IMR-90 (cell line): ENCODE measurements at regions not wholly inside any gene's neighbourhood (a gene's known extent, or its start where the extent isn't known, plus 50 kb on each side); places are given as distances from the start of the nearest gene placed in this dataset.

Source experiments
- ATAC-seq: fragments of 200-7000 bp; cut with Tn5 transposase; 2 replicates; pipeline ENCODE4 v1.9.1; 2020; ENCODE audit warnings: low read depth, mild to moderate bottlenecking, moderate library complexity
- BruUV-seq: library from RNA; stranded (reverse); fragments of 400-500 nt; replicated peaks from 2 replicates; lab custom pipeline; 2021; lab: Mats Ljungman, UMichigan
- CTCF ChIA-PET: fragments of 300-600 bp; formaldehyde crosslinking; extraction: SDS; loops from one replicate; lab custom pipeline; 2021; ENCODE audit warnings: antibody characterized with exemption; lab: Yijun Ruan, JAX
- POLR2A ChIA-PET: fragments of 300-600 bp; sonication (Branson Sonifier 250); formaldehyde crosslinking; loops from one replicate; lab custom pipeline; 2022; ENCODE audit warnings: antibody characterized with exemption; ENCODE audit not compliant: unreplicated experiment; lab: Charles Lee
- DNase-seq: peaks from one replicate; pipeline ENCODE4 v3.0.0; 2013
- H2AFZ ChIP-seq: replicated peaks from 2 replicates; pipeline ENCODE3; 2013; ENCODE audit warnings: low read length, mild to moderate bottlenecking; ENCODE audit not compliant: poor library complexity
- H2AK5ac ChIP-seq: 2 replicates; pipeline ENCODE4 v1.6.1; 2013; ENCODE audit warnings: low read depth, low read length, inconsistent platforms
- H2AK9ac ChIP-seq: replicated peaks from 2 replicates; pipeline ENCODE3; 2013; ENCODE audit warnings: mild to moderate bottlenecking, low read depth, low read length, moderate library complexity; ENCODE audit not compliant: poor library complexity
- H2BK120ac ChIP-seq: 2 replicates; pipeline ENCODE4 v1.6.1; 2013; ENCODE audit warnings: low read depth, low read length, inconsistent platforms
- H2BK15ac ChIP-seq: 3 replicates; pipeline ENCODE4 v1.6.1; 2013; ENCODE audit warnings: low read depth, low read length, inconsistent platforms
- H2BK20ac ChIP-seq: 2 replicates; pipeline ENCODE4 v1.6.1; 2013; ENCODE audit warnings: low read depth, mild to moderate bottlenecking, inconsistent platforms, low read length, moderate library complexity
- H2BK5ac ChIP-seq: 2 replicates; pipeline ENCODE4 v1.6.1; 2013; ENCODE audit warnings: mild to moderate bottlenecking, low read depth, low read length, inconsistent platforms; ENCODE audit not compliant: poor library complexity, severe bottlenecking
- H3K14ac ChIP-seq: replicated peaks from 2 replicates; pipeline ENCODE4 v1.6.1; 2013; ENCODE audit warnings: low read depth, low read length, inconsistent platforms
- H3K18ac ChIP-seq: 2 replicates; pipeline ENCODE4 v1.6.1; 2013; ENCODE audit warnings: low read depth, low read length, control low read depth
- H3K23ac ChIP-seq: 2 replicates; pipeline ENCODE4 v1.6.1; 2013; ENCODE audit warnings: low read depth, low read length, inconsistent platforms
- H3K27ac ChIP-seq: 2 replicates; pipeline ENCODE4 v1.5.1; 2013; ENCODE audit warnings: mild to moderate bottlenecking, control low read depth, low read length; ENCODE audit not compliant: insufficient read depth
- H3K27me3 ChIP-seq: 2 replicates; pipeline ENCODE4 v1.6.1; 2013; ENCODE audit warnings: low read length; ENCODE audit not compliant: control insufficient read depth, insufficient read depth
- H3K36me3 ChIP-seq: 2 replicates; pipeline ENCODE4 v1.6.1; 2013; ENCODE audit warnings: low read length, mixed read lengths; ENCODE audit not compliant: control insufficient read depth, insufficient read depth
- H3K4ac ChIP-seq: 2 replicates; pipeline ENCODE4 v1.6.1; 2013; ENCODE audit warnings: low read depth, low read length, inconsistent platforms
- H3K4me1 ChIP-seq: 2 replicates; pipeline ENCODE4 v1.6.1; 2013; ENCODE audit warnings: low read length, mixed read lengths; ENCODE audit not compliant: control insufficient read depth, insufficient read depth
- H3K4me2 ChIP-seq: 2 replicates; pipeline ENCODE4 v1.6.1; 2013; ENCODE audit warnings: low read depth, mild to moderate bottlenecking, control low read depth, low read length, moderate library complexity
- H3K4me3 ChIP-seq: 2 replicates; pipeline ENCODE4 v1.5.1; 2013; ENCODE audit warnings: low read depth, mild to moderate bottlenecking, control low read depth, low read length, moderate library complexity; ENCODE audit not compliant: insufficient read depth
- H3K56ac ChIP-seq: 2 replicates; pipeline ENCODE4 v1.6.1; 2013; ENCODE audit warnings: low read length, inconsistent platforms; ENCODE audit not compliant: insufficient read depth; ENCODE audit errors: extremely low read depth
- H3K79me1 ChIP-seq, 2 experiments: 2 replicates each; pipeline ENCODE4 v1.6.1; 2013; ENCODE audit warnings: low read length in 2 of 2, inconsistent platforms in 1 of 2, low read depth in 1 of 2
- H3K9ac ChIP-seq: 2 replicates; pipeline ENCODE4 v1.6.1; 2013; ENCODE audit warnings: low read depth, low read length, control low read depth
- H3K9me1 ChIP-seq: 2 replicates; pipeline ENCODE4 v1.6.1; 2013; ENCODE audit warnings: low read length, inconsistent platforms; ENCODE audit not compliant: insufficient read depth
- H3K9me3 ChIP-seq: 2 replicates; pipeline ENCODE4 v1.6.1; 2013; ENCODE audit warnings: low read length; ENCODE audit not compliant: control insufficient read depth, insufficient read depth
- H4K20me1 ChIP-seq: 2 replicates; pipeline ENCODE4 v1.6.1; 2013; ENCODE audit warnings: low read length, inconsistent platforms; ENCODE audit not compliant: insufficient read depth
- H4K5ac ChIP-seq: 2 replicates; pipeline ENCODE4 v1.6.1; 2013; ENCODE audit warnings: mild to moderate bottlenecking, low read depth, low read length, control low read depth
- H4K8ac ChIP-seq, 2 experiments: 2 replicates each; pipeline ENCODE4 v1.6.1; 2013; ENCODE audit warnings: low read depth in 2 of 2, low read length in 2 of 2, control low read depth in 1 of 2, inconsistent platforms in 1 of 2
- H4K91ac ChIP-seq: 2 replicates; pipeline ENCODE4 v1.6.1; 2013; ENCODE audit warnings: low read depth, low read length, inconsistent platforms; ENCODE audit not compliant: insufficient read depth
- MAZ ChIP-seq: IDR thresholded peaks from 2 replicates; pipeline ENCODE4 v1.6.1; 2012; ENCODE audit warnings: low read depth, mild to moderate bottlenecking, low read length, improper control_type of control experiment, moderate library complexity, borderline replicate concordance
- WGBS, 2 experiments: methylation state at CpG; one replicate each; pipeline versions ENCODE4 v1.1.5 to v1.1.7; 2013; ENCODE audit warnings: missing lambda C conversion rate in 2 of 2; ENCODE audit not compliant: insufficient read length in 1 of 2; ENCODE audit errors: extremely low coverage in 2 of 2; 5-methylcytosine and 5-hydroxymethylcytosine counted together
- dilution Hi-C: fragments of 300-500 bp; cut with HindIII; formaldehyde crosslinking; loops from one replicate; pipeline ENCODE4 v1.14.3; 2018; ENCODE audit warnings: low sequenced_read_pairs; ENCODE audit not compliant: unreplicated experiment
- in situ Hi-C: fragments of 300-500 bp; cut with MboI; formaldehyde crosslinking; loops from 3 replicates; pipeline ENCODE4 v1.14.3; 2019; ENCODE audit warnings: low sequenced_read_pairs, inconsistent platforms, mixed read lengths
- intact Hi-C: fragments of 100-400 bp; cut with micrococcal nuclease; formaldehyde crosslinking; loops from 2 replicates; pipeline ENCODE4 v1.10.0; 2022

GRCh38 chr6:88459643-88460042 lies 293.5 kb upstream of the CNR1 start:
- TF ChIP-seq MAZ: no peak
- Histone ChIP-seq H2AK5ac (no peak overlapping the region), H2BK120ac (no peak overlapping the region), H2AK9ac (no peak overlapping the region), H3K27me3 (no peaks in the 10 kb centered on the region), H3K9ac (no peak overlapping the region), H4K8ac (no peak overlapping the region), H3K4me2 (no peak overlapping the region), H3K27ac (no peak overlapping the region), H3K9me3 (0 out of 2 replicates have a peak, but pooled peaks cover 2% of the 10 kb centered on the region), H3K4ac (no peak overlapping the region), H3K14ac (no peak overlapping the region), H3K18ac (no peak overlapping the region), H2BK20ac (no peak overlapping the region), H2BK15ac (no peak overlapping the region), H2AFZ (no peak overlapping the region), H4K20me1 (no peaks in the 10 kb centered on the region), H3K36me3 (no peaks in the 10 kb centered on the region), H2BK5ac (no peak overlapping the region), H4K91ac (no peak overlapping the region), H3K23ac (no peak overlapping the region), H3K56ac (no peak overlapping the region), H3K4me3 (no peak overlapping the region), H3K79me1 (no peaks in the 10 kb centered on the region), H3K9me1 (no peaks in the 10 kb centered on the region), H4K5ac (no peak overlapping the region), H3K4me1 (no peaks in the 10 kb centered on the region)
- intact Hi-C loops (no loop called here), dilution Hi-C loops (no loop called here), in situ Hi-C loops (no loop called here)
- CTCF ChIA-PET: no interaction called here
- BruUV-seq: no TSS peak
- WGBS, 2 experiments: no CpG with 5 or more reads among the region's 1 CpG
- POLR2A ChIA-PET: no interaction called here
- ATAC-seq (no peak), DNase-seq (no peak)
